Iris pigment epithelial cell (primary cell): ENCODE measurements at regions not wholly inside any gene's neighbourhood (a gene's known extent, or its start where the extent isn't known, plus 50 kb on each side); places are given as distances from the start of the nearest gene placed in this dataset.

Experiments
- DNase-seq: peaks from one replicate; pipeline ENCODE4 v3.0.0-alpha.2; 2011; ENCODE audit warnings: low read depth

DNA sequence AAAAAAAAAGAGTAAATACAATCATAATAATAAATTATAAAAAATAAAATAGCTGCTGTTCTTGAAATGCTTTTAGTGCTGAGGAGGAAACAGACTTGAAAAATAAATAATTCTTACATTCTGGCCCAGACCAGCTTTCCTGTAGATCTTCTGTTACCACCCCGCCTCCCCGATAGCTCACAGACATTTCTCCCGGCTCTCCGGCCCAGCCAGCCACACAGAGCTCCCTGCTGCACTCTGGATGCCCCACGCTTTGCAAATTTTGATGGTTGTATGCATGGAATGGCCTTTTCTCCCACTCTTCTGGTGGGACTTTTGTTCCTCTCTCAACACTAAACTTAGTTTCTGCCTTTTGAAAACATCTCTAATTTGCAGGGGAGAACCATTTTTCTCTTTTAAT is 249.3 kb downstream of the ATP23 start:
- DNase-seq = no peak

DNA sequence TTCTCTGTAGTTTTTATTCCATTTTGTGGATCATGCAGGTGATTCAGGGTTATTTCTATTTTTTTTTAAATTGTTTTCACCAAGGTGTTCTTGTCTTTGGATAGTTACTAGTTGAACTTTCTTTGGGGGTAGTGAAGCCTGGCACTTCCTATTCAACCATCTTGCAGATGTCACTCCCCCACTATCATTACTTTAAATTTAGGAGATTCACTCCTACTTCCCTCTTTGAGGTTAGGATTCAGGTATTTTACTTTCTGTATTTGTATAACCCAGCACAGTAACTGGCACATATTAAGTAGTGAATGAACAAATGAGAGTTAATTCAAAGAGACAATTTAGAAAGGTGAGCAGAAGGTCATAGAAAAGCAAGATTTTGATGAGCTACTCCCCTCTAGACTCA is 255.6 kb downstream of the ATP23 start:
- no peak for DNase-seq

DNA sequence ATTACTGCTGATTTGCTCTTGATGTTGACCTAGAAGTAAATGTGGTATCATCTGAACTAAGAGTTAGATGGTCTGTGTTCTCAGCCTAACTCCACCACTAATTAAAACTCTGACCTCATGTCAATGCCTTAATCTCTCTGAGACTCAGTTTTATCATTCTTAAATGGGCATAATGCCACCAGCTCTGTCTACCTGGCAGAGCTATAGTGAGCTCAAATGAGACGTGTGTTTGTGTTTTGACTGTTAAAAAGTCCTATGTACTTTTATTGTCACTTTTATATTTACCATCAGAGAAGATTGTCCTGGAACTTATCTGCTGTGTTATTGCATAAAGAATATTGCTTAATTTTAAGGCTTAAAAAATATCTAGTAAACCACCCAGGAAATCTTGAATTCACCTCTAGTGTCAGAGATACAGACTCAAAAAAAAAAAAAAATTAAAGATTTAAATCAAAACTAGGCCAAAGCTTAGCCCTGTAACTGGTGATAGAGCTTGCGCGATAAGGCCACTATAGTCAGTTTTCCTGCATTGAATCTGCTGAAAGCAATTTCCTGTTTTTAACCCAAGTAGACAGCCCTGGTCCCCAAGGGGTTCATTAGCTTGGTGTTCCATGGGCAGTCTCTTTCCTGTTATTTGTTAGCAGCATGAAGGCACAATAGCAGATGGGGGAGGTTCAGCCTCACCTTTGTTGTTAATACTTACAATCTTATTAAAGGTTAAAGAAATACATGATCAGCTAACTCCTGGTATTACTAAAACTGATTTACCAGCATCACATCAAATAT is 261.8 kb downstream of the ATP23 start:
- no peak for DNase-seq

DNA sequence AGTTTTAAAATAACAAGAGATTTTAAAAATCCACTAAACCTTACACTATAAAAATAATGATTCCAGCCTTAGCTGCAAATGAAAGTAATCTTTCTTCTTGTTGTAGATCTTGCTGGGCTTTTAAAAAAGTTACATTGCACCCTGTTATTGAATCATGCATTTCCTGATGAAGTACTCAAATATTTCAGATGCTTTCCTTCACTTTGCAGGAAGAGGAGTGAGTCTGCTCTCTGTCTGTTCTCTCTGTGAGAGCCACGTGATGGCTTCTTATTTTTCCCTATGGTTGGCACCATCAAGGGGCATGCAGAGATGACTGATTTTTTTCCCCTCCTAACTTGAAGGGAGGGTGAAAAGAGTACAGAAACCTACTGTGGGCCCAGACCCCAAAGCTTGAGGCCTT is 262.7 kb downstream of the ATP23 start:
- peak; percentile 65 for DNase-seq

DNA sequence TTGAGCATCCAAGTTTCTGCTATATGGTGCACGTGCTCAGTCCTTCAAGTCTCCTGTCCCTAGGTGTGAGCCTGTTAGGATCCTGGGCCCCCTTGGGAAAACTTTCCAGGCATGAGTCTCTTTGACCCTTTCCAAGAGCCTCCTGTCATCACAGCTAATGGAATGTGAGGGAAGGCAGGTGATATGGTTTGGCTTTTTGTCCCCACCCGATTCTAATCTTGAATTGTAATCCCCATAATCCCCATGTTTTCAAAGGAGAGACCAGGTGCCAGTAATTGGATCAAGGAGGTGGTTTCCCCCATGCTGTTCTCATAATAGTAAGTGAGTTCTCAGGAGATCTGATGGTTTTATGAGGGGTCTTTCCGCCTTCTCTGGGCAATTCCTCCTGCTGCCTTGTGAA is 265.5 kb downstream of the ATP23 start:
- DNase-seq = no peak

DNA sequence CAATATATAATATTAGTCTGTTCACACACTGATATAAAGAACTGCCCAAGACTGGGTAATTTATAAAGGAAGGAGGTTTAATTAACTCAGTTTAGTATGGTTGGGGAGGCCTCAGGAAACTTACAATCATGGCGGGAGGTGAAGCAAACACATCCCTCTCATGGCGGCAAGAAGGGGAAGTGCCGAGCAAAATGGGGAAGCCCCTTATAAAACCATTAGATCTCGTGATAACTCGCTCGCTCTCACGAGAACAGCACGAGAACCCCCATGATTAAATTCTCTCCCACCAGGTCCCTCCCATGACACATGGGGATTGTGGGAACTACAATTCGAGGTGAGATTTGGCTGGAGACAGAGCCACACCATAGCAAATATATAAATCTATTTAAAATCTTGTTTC is 269.8 kb downstream of the ATP23 start:
- no peak for DNase-seq

DNA sequence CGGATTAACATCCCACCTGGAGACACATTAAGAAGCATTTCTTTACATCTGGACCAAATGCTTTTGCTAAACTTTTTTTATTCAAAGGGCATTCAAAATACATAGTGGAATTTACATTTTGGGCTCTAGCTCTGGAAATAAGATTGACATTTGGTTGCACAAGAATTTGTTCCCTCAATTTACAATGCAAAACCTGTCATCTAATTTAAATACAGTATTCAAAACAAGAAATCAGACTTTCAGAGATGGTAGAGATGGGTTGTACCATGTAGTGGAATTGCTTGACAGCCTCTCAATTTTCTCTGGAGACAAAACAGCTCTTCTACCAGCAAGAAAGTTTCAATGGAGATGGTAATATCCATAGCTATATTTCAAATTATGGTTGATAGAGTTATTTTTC is 275.8 kb downstream of the ATP23 start:
- no peak for DNase-seq

DNA sequence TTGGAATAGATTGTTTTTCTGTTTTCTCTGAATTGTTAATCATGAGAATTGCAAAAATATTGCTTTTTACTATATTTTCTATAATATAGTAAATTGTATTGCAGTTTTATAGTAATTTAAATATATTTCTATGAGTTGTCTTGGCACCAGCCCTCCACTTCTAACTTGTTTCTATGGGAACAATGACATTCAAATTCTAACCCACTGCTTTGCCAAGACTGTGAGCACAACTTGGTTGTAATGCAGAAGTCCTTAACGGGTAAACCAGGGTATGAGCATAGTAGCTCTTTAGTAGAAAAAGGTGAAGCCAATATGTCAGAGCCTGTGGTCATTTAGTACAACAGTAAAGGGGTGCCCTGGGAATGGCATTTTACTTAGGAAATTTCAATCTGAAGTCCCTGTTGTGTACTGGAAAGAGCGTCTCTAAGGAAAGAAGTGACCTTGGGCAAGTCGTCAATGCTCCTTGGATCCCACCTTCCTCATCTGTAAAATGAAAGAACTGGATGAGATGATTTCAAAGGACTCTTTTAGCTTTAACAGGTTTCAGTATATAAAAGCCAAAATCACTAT is 283.3 kb downstream of the ATP23 start:
- DNase-seq = no peak

DNA sequence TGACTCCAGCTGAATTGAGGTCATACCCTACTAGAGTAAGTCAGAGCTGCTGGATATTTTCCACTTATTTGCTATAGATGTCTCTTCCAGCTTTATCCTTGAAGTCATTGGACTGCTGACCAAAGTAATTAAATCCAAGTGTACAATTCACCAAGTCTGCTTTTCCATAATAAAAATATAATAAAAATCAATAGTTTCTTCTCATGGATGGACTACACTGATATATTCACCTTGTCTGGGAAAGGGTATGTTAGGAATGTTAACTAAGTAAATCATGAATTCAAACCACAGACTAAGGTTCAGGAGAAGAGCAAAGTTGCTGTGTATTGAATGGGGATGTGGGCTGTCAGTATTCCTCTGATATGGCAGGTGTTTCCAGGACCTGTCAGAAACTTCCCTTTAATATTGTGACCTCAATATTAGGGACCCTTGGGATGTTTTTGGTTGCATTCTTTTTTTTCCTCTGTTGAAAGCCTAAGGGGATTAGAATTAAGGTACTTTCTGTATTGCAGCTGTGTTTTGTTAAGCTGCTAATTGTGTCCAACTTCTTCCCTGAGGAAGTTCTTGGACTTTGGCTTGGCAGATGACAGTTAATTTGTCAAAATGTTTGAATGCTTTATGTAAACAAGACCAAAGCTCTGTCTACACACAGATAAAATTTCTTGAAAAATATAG is 284.0 kb downstream of the ATP23 start:
- DNase-seq = no peak

DNA sequence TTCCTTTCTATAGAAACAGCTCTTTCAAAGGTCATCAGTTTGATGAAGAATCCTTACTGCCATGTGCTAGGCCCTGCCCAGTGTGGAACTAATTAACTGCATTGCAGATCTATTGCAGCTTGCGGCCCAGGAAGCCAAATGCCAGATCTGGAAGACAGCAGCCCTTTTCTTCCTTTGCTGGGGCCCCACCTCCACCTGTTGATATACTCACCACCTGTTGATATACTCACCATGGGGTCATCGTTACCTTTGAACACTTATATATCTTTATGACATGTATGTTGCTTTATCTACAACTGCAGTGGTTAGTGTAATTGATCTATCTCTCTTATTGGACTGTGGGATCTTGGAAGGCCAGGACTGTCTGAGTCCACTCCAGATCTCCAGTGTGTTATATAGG is 292.5 kb downstream of the ATP23 start:
- DNase-seq = no peak

DNA sequence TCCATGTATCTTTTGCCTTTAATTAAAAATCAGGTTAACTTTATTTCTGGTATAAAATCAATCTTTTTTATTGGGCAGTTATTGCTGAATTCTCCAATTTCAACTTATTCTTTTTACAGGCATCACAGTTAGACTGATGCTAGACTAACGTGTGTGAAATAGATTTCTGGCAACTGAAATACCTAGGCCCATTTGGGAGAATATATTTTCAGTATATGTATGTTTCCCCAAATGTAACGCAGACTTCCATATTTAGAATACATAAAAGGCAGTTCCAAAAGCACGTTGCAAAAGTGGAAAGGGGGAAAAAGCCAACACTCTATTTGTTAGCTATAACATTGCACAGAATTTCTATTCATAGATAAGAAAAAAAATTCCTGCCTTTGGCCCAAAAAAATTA is 297.0 kb downstream of the ATP23 start:
- DNase-seq = no peak

DNA sequence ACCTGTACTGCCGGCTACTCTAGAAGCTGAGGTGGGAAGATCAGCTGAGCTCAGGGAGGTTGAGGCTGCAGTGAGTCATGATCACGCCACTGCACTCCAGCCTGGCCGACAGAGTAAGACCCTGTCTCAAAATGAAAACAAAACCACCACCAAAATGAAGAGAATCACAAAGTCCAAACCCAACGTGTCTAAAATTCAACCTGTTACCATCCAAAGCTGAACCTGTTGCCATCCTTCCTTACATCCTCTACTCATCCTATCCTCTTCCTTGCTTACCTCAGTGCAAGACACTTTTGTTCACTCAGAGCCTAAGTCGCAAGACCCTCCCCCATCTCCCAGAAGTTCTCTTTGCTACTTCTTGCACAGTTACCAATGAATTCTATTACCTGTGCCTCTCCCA is 299.7 kb downstream of the ATP23 start:
- DNase-seq = no peak

DNA sequence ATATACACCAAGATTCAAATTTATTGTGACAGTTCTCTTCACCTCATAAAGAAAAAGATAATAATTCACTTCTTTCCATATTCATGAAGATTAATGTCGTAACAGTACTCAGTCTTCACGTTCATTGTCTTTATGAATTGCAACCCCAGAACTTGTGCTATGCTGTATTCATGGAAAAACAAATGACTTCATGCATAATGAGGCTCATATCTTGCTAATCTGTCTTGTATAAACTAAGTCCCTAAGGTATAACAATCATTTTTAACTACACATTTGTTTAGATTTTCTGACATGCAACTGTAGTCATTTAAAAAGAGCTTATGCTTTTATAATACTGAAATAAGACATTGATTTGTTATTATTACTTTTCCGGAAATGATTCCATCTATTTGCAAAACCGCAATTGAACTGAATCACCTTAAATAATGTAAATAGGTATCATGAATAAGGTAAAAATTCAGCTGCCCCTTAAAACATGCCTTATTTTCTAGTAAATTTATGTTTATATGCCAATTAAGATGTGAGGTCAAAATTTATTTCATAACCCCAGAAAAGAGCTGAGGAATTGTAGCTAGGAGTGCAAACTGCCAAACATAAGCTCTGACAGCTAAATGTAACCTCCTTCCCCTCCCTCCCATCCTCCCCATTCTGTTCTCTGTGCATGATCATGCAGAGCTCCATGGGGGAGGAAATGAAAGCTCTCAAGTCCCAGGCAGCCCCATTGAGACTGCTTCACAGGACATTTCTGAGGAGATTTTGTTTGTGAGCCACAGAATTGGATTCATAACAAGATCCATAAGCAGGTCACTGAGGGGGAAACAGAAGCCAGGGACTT is 301.6 kb downstream of the ATP23 start:
- no peak for DNase-seq

DNA sequence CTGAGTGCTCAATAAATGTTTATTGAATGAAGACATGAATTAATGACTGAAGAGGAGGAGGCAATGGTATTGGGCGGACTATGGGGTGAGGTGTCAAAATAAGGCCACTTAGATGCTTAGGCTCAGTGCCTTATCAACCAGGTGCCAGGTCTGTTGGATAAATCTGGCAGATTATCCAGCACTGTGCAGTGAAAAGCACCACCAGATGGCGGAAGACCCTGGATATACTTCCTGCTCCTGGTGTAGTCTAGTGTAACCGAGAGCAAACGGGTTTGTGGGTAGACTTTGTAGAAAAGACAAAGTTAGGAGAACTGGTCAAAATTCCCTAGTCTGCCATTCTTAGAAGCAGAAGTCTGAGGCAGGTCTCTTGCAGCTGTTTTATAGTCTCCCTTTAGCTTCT is 306.3 kb downstream of the ATP23 start:
- no peak for DNase-seq

DNA sequence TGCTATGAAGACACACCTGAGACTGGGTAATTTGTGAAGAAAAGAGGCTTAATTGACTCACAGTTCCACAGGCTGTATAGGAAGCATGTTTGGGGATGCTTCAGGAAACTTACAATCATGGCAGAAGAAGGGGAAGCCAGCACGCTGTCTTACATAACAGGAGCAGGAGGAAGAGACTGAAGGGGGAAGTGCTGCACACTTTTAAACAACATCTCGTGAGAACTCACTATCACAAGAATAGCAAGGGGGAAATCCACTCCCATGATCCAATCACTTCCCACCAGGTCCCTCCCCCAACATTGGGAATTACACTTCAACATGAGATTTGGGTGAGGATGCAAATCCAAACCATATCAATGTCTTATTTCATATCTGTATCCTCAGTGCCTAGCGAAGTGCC is 307.2 kb downstream of the ATP23 start:
- no peak for DNase-seq

DNA sequence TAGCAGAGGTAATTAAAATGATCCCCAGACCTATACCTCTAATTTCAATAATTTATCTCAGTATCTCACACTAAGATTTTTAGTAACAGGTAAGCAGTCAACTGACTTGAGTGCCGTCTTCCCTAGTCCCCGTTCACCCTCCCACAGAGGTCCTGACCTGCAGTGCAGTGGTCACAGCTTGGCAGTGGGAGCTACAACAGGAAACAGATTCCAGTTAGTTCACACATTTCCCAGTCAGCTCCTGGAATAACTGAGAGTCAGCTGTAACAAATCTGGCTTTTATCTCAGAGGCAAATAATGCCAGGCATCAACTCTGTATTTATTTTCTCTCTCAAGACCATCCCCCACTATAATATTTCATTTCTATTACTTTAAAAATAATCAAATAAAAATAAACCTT is 308.2 kb downstream of the ATP23 start:
- DNase-seq = peak; percentile 5

DNA sequence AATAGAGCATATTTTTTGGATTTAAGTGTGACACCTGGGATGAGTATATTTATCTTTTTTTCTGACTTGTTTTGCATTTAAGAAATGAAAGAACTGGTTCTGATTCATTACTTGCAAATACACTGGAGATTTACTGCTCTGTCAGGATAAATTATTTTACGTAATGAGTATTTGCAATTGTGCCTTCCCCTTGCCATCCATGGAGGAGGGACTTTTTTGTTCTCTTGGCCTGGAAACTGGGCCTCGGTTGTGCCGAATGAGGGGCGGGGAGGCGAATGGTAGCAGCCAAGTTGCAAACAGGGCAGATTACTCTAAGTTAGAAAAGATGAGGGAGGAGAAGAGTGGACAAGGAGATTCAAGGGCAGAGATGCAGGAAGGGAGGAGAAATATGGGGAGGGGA is 308.7 kb downstream of the ATP23 start:
- DNase-seq = no peak

DNA sequence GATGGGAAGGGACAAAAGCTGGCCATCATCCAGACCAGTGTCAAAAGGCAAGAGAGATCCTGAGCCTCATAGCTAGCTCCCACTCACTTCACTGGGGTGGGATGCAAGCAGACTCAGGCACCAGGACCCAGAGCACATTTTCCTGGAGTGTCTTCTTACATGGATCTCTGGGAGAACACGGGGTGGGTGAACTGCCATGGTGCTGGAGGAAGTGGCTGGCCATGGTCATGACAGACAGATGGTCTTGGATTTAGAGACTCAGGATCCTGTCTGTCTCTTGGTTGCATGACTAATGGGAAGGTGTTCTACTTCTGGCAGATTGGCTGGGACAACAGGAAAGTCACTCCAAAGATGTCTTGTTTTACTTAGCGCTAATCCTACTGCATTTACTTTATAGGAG is 311.5 kb downstream of the ATP23 start:
- no peak for DNase-seq

DNA sequence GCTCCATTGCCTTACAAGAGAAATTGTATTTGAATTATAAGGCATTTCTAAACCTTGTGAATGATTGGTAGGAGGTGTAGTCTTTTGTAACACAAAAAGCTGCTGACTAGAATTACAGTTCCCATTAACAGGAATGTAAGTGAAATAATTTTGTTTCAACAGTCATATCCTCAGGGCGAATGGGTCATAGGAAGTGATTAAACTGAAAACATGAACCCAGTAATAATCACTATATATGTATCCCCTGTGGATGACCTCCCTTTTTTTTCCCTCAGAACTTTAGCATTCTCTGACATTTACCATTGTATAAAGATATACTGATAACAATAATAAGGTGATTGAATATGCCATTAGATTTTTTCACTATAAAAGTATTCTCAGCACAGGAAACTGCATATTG is 312.3 kb downstream of the ATP23 start:
- no peak for DNase-seq

DNA sequence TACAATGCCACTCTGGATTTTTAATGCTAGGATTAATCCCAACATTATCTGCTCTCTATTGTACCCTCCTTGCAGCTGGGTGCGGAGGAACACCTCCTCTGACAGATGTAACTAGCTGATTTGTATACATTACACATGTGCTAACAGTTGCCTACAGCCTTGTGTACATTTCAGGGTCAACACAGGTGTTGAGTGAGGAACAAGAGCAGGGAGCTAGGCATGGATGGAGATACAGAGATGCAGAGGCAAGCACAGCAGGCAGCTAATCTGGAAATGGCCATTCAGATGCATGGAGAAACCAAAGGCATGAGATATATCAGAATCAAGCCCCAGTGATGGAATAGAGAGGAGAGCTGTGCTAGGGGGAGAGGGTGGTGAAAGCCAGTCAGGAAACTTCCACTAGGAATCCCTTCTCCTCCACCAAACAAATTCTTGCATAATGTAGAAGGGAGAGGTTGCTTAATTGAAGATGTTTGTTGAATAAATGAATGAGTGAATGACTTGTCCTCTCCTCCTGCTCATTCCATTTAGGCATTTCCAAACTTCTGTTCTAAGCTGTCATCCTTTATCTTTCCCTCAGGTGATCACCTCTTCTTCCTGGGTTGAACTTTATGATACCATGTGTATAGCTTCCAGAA is 313.2 kb downstream of the ATP23 start:
- DNase-seq = no peak

DNA sequence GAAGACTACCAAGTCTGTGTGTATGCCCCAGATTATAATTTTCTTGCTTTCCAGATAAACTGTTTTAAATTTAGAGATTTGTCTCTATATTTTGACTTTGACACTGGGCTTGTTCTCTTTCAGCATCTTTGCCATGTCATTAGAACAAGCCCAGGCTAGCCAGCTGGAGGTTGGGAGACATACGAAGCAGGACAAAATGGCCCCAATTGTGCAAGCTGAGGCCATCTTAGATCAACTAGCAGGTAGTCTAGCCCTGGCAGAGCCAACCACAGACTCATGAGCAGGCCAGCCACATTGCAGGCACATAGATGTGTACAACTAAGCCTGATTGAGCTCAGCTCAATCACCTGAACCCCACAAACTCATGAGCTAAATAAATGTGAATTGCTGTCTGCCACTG is 321.4 kb downstream of the ATP23 start:
- DNase-seq = no peak

DNA sequence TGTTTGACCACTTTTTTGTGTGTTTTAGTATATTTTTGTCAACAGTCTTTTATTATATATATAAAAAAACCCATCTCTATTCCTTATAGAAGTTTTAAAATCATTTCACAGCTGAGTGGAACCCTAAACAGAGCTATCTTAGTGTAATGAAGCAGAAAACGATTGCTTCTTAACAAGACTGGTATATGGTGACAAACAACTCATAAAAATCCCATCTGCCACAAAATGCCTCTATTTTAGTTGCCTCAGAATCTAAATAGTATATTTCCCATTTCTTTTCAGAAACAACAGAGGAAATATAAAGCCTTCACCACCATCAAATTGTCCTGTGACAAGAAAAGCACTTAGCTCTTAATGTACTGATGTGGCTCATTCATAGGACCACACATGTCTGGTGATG is 322.4 kb downstream of the ATP23 start:
- no peak for DNase-seq
